WTC11 (cell line): ENCODE measurements at regions not wholly inside any gene's neighbourhood (a gene's known extent, or its start where the extent isn't known, plus 50 kb on each side); places are given as distances from the start of the nearest gene placed in this dataset.

Source experiments
- ATAC-seq: fragments of 200-7000 bp; cut with Tn5 transposase; 2 replicates; pipeline ENCODE4 v1.10.0; 2021; ENCODE audit warnings: mild to moderate bottlenecking, moderate library complexity
- CTCF ChIA-PET: fragments of 300-600 bp; sonication (Branson Sonifier 250); formaldehyde crosslinking; loops from one replicate; lab custom pipeline; 2021; ENCODE audit warnings: antibody characterized with exemption; lab: Charles Lee
- POLR2A ChIA-PET: fragments of 350-600 bp; sonication (Branson Sonifier 250); formaldehyde crosslinking; loops from one replicate; lab custom pipeline; 2021; ENCODE audit warnings: antibody characterized with exemption; lab: Charles Lee
- DNase-seq: peaks from one replicate; pipeline ENCODE4 v3.0.0; 2021; ENCODE audit warnings: low spot score
- H3K27ac Mint-ChIP-seq: 2 replicates; pipeline ENCODE4 v1.8.0; 2021; ENCODE audit warnings: mixed read lengths
- H3K27me3 Mint-ChIP-seq: 2 replicates; pipeline ENCODE4 v1.8.0; 2021; ENCODE audit warnings: low read depth, mild to moderate bottlenecking, moderate library complexity, mixed read lengths
- H3K36me3 Mint-ChIP-seq: 2 replicates; pipeline ENCODE4 v1.8.0; 2021; ENCODE audit warnings: mixed read lengths
- H3K4me1 Mint-ChIP-seq: 2 replicates; pipeline ENCODE4 v1.8.0; 2022; ENCODE audit warnings: mixed read lengths
- H3K4me3 Mint-ChIP-seq: 2 replicates; pipeline ENCODE4 v1.8.0; 2021; ENCODE audit warnings: mild to moderate bottlenecking, moderate library complexity, mixed read lengths
- H3K9me3 Mint-ChIP-seq: 2 replicates; pipeline ENCODE4 v1.8.0; 2021; ENCODE audit warnings: mixed read lengths
- CDX4 ChIP-seq: fragments of 250-450 bp; sonication (Bioruptor Pico); IDR thresholded peaks from 2 replicates; pipeline ENCODE4 v1.9.0; 2021; ENCODE audit warnings: moderate library complexity, mild to moderate bottlenecking, inconsistent platforms, borderline replicate concordance
- CTCF ChIP-seq: fragments of 200-600 bp; IDR thresholded peaks from 2 replicates; pipeline ENCODE4 v1.8.0; 2022; ENCODE audit warnings: antibody characterized with exemption
- E2F1 ChIP-seq: sonication (generic); formaldehyde crosslinking; IDR thresholded peaks from 2 replicates; pipeline ENCODE4 v1.8.0; 2022; ENCODE audit warnings: mild to moderate bottlenecking, missing genetic modification reagents
- ETV6 ChIP-seq: sonication (generic); formaldehyde crosslinking; IDR thresholded peaks from 2 replicates; pipeline ENCODE4 v1.8.1; 2022; ENCODE audit warnings: mild to moderate bottlenecking, missing genetic modification reagents
- KAT7 ChIP-seq: sonication (generic); formaldehyde crosslinking; IDR thresholded peaks from 2 replicates; pipeline ENCODE4 v1.8.1; 2023; ENCODE audit warnings: missing genetic modification reagents, mild to moderate bottlenecking, borderline replicate concordance
- MYBL2 ChIP-seq: sonication (generic); formaldehyde crosslinking; IDR thresholded peaks from 2 replicates; pipeline ENCODE4 v1.8.1; 2023; ENCODE audit warnings: mild to moderate bottlenecking, moderate library complexity, missing genetic modification reagents
- NFYB ChIP-seq: sonication (generic); formaldehyde crosslinking; conservative IDR thresholded peaks from 2 replicates; pipeline ENCODE4 v1.8.0; 2022; ENCODE audit warnings: low read depth, missing genetic modification reagents
- NR1H2 ChIP-seq: sonication (generic); formaldehyde crosslinking; IDR thresholded peaks from 2 replicates; pipeline ENCODE4 v1.9.0; 2021; ENCODE audit warnings: mild to moderate bottlenecking, moderate library complexity, missing genetic modification reagents
- NR2C2 ChIP-seq: sonication (generic); formaldehyde crosslinking; IDR thresholded peaks from 2 replicates; pipeline ENCODE4 v1.8.0; 2022; ENCODE audit warnings: mild to moderate bottlenecking, missing genetic modification reagents
- TCF7 ChIP-seq: sonication (generic); formaldehyde crosslinking; IDR thresholded peaks from 2 replicates; pipeline ENCODE4 v1.8.0; 2022; ENCODE audit warnings: mild to moderate bottlenecking, low read depth, missing genetic modification reagents, moderate library complexity
- ZBTB43 ChIP-seq: sonication (generic); formaldehyde crosslinking; IDR thresholded peaks from 2 replicates; pipeline ENCODE4 v1.8.1; 2023; ENCODE audit warnings: mild to moderate bottlenecking, missing genetic modification reagents
- ZMAT4 ChIP-seq: fragments of 250-450 bp; sonication (Bioruptor Pico); IDR thresholded peaks from 2 replicates; pipeline ENCODE4 v1.9.0; 2021; ENCODE audit warnings: mild to moderate bottlenecking
- ZNF138 ChIP-seq: sonication (generic); formaldehyde crosslinking; conservative IDR thresholded peaks from 2 replicates; pipeline ENCODE4 v1.8.1; 2022; ENCODE audit warnings: mild to moderate bottlenecking, moderate library complexity, missing genetic modification reagents
- ZNF281 ChIP-seq: sonication (generic); formaldehyde crosslinking; IDR thresholded peaks from 2 replicates; pipeline ENCODE4 v1.8.0; 2023; ENCODE audit warnings: mild to moderate bottlenecking, missing genetic modification reagents
- ZNF425 ChIP-seq: fragments of 250-450 bp; sonication (Bioruptor Pico); conservative IDR thresholded peaks from 2 replicates; pipeline ENCODE4 v1.9.0; 2021; ENCODE audit warnings: mild to moderate bottlenecking
- ZNF671 ChIP-seq: fragments of 250-450 bp; sonication (Bioruptor Pico); IDR thresholded peaks from 2 replicates; pipeline ENCODE4 v1.8.0; 2021; ENCODE audit warnings: mild to moderate bottlenecking
- TF ChIP-seq, protein P1 (sequence below): fragments of 250-450 bp; sonication (Bioruptor Pico); IDR thresholded peaks from 2 replicates; pipeline ENCODE4 v1.9.0; 2021; ENCODE audit warnings: mild to moderate bottlenecking, borderline replicate concordance
- TF ChIP-seq, protein P2 (sequence below): sonication (generic); formaldehyde crosslinking; IDR thresholded peaks from 2 replicates; pipeline ENCODE4 v1.8.1; 2023; ENCODE audit warnings: mild to moderate bottlenecking, missing genetic modification reagents, moderate library complexity
- TF ChIP-seq, protein P3 (sequence below): sonication (generic); formaldehyde crosslinking; IDR thresholded peaks from 2 replicates; pipeline ENCODE4 v1.8.0; 2022; ENCODE audit warnings: mild to moderate bottlenecking, missing genetic modification reagents

GRCh38 chr15:31752905-31753304 lies 277.4 kb upstream of the CHRNA7 start:
- H3K4me1 Mint-ChIP-seq: no peaks in the 10 kb centered on the region
- ATAC-seq: no peak
- DNase-seq: no peak
- POLR2A ChIA-PET: no interaction called here
- TF ChIP-seq CDX4 (no peak), ZNF671 (CRISPR knock-in tag) (no peak), NR1H2 (CRISPR knock-in tag) (no peak), KAT7 (CRISPR knock-in tag) (no peak), NR2C2 (CRISPR knock-in tag) (no peak), E2F1 (CRISPR knock-in tag) (no peak), NFYB (no peak), TCF7 (CRISPR knock-in tag) (no peak), ZMAT4 (CRISPR knock-in tag) (no peak), MYBL2 (no peak), ZNF425 (CRISPR knock-in tag) (no peak), CTCF (no peak), ZNF281 (no peak), ETV6 (CRISPR knock-in tag) (no peak), ZNF138 (no peak), ZBTB43 (no peak)
- TF ChIP-seq, protein P1, sequence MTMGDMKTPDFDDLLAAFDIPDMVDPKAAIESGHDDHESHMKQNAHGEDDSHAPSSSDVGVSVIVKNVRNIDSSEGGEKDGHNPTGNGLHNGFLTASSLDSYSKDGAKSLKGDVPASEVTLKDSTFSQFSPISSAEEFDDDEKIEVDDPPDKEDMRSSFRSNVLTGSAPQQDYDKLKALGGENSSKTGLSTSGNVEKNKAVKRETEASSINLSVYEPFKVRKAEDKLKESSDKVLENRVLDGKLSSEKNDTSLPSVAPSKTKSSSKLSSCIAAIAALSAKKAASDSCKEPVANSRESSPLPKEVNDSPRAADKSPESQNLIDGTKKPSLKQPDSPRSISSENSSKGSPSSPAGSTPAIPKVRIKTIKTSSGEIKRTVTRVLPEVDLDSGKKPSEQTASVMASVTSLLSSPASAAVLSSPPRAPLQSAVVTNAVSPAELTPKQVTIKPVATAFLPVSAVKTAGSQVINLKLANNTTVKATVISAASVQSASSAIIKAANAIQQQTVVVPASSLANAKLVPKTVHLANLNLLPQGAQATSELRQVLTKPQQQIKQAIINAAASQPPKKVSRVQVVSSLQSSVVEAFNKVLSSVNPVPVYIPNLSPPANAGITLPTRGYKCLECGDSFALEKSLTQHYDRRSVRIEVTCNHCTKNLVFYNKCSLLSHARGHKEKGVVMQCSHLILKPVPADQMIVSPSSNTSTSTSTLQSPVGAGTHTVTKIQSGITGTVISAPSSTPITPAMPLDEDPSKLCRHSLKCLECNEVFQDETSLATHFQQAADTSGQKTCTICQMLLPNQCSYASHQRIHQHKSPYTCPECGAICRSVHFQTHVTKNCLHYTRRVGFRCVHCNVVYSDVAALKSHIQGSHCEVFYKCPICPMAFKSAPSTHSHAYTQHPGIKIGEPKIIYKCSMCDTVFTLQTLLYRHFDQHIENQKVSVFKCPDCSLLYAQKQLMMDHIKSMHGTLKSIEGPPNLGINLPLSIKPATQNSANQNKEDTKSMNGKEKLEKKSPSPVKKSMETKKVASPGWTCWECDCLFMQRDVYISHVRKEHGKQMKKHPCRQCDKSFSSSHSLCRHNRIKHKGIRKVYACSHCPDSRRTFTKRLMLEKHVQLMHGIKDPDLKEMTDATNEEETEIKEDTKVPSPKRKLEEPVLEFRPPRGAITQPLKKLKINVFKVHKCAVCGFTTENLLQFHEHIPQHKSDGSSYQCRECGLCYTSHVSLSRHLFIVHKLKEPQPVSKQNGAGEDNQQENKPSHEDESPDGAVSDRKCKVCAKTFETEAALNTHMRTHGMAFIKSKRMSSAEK (CRISPR knock-in tag): no peak
- TF ChIP-seq, protein P2, sequence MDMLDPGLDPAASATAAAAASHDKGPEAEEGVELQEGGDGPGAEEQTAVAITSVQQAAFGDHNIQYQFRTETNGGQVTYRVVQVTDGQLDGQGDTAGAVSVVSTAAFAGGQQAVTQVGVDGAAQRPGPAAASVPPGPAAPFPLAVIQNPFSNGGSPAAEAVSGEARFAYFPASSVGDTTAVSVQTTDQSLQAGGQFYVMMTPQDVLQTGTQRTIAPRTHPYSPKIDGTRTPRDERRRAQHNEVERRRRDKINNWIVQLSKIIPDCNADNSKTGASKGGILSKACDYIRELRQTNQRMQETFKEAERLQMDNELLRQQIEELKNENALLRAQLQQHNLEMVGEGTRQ: no peak
- TF ChIP-seq, protein P3, sequence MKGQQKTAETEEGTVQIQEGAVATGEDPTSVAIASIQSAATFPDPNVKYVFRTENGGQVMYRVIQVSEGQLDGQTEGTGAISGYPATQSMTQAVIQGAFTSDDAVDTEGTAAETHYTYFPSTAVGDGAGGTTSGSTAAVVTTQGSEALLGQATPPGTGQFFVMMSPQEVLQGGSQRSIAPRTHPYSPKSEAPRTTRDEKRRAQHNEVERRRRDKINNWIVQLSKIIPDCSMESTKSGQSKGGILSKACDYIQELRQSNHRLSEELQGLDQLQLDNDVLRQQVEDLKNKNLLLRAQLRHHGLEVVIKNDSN (CRISPR knock-in tag): no peak
- H3K27me3 Mint-ChIP-seq: no peaks in the 10 kb centered on the region; the same call in 1 of the 2 replicates
- no peaks in the 10 kb centered on the region for H3K9me3 Mint-ChIP-seq
- no peaks in the 10 kb centered on the region for H3K36me3 Mint-ChIP-seq
- CTCF ChIA-PET: no interaction called here
- no peak overlapping the region for H3K27ac Mint-ChIP-seq
- H3K4me3 Mint-ChIP-seq: no peak overlapping the region
